TTC549 (cell line): ENCODE measurements at regions not wholly inside any gene's neighbourhood (a gene's known extent, or its start where the extent isn't known, plus 50 kb on each side); places are given as distances from the start of the nearest gene placed in this dataset.
"Not testable (repeated sequence)": the region's sequence is repeated elsewhere in the genome, so short reads cannot be mapped to it uniquely, and the experiment has no call there.

Source experiments
- FAIRE-seq: peaks from 2 replicates; lab custom pipeline; 2012; peaks lifted over from hg19 to GRCh38; lab: Jason Lieb, UNC

GRCh38 chr9:94033383-94033782 lies 50.9 kb upstream of the PTPDC1 start:
- no peak for FAIRE-seq

- no peak for FAIRE-seq
Measured at GRCh38 chr9:94031946-94032345, 52.3 kb upstream of the PTPDC1 start.

DNA sequence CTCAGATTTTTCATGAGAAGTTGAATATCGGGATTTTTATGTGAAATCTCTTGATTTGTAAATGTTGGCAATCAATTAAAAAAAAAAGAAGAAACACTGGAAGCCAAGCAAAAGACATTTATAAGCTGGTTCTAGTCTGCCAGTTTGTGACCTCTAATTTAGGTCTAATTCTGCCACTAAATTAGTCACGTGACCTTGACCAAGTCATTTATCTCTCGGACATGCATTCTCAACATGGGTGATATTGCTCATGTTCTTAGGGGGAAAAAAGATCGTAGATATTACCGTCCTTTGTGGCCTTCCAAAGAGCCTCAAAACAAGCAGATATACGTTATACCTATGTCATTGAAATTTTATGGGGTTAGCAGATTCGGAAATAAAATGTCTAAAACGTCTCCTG lies 52.9 kb upstream of the PTPDC1 start:
- no peak for FAIRE-seq

GRCh38 chr9:94030318-94031179 lies 53.7 kb upstream of the PTPDC1 start:
- no peak for FAIRE-seq

DNA sequence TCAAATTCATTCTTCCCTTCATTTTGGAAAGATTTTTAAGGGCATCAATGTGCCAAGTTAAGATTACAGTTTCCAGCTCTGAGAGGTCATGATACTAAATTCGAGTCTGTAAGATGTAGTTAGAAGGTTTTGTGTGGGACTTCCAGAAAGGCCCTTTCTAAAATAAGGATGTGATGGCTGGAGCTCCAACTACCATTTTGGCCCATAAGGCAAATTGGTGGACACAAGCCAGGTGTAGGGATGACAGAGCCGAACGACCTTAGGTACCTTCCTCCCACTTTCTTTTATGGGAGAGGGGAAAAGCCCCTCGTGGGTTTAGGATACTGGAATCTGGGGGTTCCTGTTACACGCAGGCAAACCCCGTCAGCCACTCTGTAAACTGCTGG lies 54.3 kb upstream of the PTPDC1 start:
- no peak for FAIRE-seq

DNA sequence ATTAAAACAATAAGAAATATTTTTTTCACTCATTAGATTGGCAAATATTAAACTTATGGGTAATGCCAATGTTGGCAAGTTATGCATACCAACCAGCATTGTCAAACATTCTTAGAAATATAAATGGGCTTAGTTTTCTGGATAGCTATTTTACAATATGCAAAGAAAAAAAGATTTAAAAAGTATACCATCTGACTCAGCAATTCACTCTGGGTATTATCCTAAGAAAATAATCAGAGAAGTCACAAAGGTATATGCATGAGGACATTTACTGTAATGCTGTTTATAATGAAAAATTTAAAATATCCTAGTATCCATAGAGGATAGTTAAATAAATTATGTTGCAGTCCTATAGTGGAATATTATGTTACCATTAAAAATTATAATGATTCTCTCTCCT lies 57.4 kb upstream of the PTPDC1 start:
- no peak for FAIRE-seq

DNA sequence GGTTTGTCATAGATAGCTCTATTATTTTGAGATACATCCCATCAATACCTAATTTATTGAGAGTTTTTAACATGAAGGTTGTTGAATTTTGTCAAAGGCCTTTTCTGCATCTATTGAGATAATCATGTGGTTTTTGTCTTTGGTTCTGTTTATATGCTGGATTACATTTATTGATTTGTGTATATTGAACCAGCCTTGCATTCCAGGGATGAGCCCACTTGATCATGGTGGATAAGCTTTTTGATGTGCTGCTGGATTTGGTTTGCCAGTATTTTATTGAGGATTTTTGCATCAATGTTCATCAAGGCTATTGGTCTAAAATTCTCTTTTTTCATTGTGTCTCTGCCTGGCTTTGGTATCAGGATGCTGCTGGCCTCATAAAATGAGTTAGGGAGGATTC lies 61.8 kb upstream of the PTPDC1 start:
- FAIRE-seq: not testable (repeated sequence)

- FAIRE-seq: not testable (repeated sequence)
Measured at GRCh38 chr9:94020836-94021235, 63.4 kb upstream of the PTPDC1 start.

- FAIRE-seq: no peak
Measured at GRCh38 chr9:94018628-94019027, 63.5 kb upstream of the BARX1 start.

DNA sequence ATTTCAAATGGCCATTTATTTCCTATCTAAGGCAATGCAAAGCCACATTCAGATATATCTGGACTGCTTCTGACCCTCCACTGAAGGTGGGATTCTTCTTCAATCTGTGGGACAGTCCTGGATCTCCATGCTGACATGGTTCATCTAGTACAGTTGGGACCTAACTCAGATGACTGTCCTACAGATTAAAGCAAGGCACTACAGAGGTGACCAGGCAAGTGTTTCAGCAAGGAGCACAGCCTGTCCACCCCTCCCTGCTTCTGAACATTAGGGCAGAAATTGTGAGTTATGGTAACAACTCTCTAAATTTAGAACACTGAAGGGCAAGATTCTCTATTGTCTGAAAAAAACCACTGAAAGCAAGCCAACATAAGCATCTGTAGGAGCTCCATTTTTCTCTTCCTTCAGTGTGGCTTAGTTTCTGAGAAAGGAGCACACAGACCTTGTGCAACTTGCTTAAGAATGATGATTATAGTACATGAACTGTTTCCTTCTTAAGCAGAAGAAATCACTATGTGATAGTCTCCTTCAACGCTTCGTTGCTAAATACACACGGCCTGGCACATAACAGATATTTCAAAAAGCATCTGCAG lies 62.9 kb upstream of the BARX1 start:
- FAIRE-seq: no peak

DNA sequence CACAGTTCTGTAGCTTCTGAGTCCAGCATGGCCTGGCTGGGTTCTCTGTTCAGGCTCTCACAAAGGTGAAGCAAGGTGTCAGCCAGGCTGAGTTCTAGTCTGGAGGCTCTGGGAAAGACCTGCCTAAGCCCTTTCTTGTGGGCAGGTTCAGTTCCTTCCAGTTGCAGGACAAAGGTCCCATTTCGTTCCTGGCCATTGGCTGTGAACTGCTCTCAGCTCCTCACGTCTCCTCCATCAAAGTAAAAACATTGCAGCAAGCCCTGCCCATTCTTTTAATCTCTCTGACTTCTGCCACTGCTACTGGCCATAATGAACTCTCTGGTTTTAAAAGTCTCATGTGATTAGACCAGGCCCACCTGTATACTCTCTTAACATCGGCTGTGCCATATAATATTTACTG lies 61.6 kb upstream of the BARX1 start:
- no peak for FAIRE-seq

DNA sequence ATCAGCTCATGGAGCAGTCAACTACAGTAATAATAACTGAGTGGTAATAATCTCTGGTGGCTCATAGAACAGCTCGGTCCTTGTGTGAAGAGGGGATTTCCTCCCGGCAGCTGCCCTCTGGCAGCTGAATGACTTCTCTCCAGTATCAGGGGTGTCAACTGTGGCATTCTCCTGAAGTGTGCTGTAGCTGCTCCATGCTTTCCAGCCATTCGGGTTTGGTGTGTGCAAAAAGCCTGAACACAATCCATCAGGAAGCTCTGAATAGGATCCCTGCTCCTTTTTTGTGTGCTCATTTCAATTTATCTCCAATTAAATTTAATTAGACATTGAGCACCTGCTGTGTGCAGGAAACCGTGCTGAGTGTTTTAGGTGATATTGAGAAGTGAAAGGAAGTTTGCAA lies 59.8 kb upstream of the BARX1 start:
- FAIRE-seq: no peak

DNA sequence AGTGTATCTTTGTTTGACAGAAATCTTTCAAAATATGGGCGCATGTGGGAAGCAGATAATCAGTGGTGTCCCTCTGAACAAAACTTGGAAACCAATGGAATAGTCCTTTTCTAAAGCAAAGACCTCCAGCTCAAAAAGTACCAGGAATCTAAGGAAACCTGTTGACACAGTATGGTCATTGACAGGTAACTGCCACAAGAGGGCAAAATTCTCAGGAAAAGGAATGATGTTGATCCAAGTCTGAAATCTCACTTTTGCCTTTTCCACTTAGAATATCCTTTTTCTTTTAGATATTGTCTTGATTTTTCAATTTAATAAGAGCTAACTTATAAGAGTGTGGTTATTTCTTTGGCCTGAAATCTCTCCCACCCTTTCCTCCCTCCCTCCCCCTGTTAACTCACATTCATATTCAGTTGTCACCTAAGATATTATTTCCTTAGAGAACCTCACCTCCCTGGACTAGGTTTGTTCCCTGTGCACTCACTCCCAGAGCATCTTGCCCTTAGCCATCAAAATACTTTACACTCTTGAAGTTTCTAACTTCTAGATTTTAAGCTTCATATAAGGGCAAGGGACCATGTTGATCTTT lies 59.0 kb upstream of the BARX1 start:
- peak; percentile 81 for FAIRE-seq

- no peak for FAIRE-seq
Measured at GRCh38 chr9:94010980-94011533, 55.9 kb upstream of the BARX1 start.

DNA sequence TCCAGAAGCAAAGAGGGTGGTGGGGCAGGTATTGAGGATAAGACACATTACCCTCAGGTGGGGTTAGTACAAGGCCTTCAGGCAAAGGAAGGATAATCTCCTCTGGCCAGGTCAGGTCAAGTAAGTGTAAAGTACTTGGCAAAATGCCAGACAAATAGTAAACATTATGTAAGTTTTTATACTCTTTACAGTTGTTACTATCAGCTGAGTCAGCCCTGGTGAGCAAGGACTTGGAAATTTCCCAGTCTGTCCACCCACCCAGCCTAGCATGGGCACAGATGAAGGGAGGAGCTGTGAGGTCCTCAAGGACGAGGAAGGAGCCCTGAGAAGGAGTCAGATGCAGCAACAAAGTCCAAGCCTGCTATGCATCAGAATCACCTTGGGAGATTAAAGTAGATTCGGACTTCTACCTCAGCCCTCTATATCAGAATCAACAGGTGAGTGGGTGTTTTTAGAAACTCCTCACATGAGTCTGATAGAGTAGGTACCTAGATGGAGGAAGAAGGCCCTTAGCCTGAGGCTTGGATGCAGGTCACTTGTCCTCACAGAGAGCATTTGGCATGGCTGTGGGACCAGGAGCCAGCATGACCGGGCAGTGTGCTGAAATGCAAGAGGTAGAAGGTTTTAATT lies 50.2 kb upstream of the BARX1 start:
- FAIRE-seq: no peak
